ENCODE measurements at regions not wholly inside any gene's neighbourhood (a gene's known extent, or its start where the extent isn't known, plus 50 kb on each side); places are given as distances from the start of the nearest gene placed in this dataset.

DNA sequence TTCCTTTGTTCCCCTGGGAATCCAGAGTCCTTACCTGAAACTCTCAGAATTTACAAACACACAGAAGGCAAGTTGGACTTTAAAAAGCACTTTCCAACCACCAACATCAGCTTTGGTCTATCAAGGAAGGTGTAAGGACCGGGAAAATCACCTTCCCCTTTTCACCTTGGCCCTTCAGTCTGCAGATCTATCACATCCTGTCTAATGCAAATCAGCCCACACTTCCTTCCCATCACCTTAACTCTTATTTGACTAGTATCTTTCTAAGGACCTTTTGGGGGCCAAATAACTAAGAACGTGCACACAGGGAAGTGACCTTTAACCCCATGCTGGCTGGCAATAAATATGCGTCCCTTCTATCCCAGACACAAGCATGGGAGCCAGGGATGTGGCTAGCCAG, 320.6 kb downstream of the ARRDC4 start:
- TF ChIP-seq, protein P1, sequence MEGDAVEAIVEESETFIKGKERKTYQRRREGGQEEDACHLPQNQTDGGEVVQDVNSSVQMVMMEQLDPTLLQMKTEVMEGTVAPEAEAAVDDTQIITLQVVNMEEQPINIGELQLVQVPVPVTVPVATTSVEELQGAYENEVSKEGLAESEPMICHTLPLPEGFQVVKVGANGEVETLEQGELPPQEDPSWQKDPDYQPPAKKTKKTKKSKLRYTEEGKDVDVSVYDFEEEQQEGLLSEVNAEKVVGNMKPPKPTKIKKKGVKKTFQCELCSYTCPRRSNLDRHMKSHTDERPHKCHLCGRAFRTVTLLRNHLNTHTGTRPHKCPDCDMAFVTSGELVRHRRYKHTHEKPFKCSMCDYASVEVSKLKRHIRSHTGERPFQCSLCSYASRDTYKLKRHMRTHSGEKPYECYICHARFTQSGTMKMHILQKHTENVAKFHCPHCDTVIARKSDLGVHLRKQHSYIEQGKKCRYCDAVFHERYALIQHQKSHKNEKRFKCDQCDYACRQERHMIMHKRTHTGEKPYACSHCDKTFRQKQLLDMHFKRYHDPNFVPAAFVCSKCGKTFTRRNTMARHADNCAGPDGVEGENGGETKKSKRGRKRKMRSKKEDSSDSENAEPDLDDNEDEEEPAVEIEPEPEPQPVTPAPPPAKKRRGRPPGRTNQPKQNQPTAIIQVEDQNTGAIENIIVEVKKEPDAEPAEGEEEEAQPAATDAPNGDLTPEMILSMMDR (IDR thresholded peaks at IDR 0.05), result no peak
- no peak for TF ChIP-seq POLR2A (IDR thresholded peaks at IDR 0.05)
- TF ChIP-seq EP300 (IDR thresholded peaks at IDR 0.05), result no peak
- TF ChIP-seq POLR2AphosphoS5 (IDR thresholded peaks at IDR 0.05), result no peak

All from suprapubic skin (tissue), 4 donors.